IPS DF 19.7 (cell line): ENCODE measurements at regions not wholly inside any gene's neighbourhood (a gene's known extent, or its start where the extent isn't known, plus 50 kb on each side); places are given as distances from the start of the nearest gene placed in this dataset.
"Not testable (repeated sequence)": the region's sequence is repeated elsewhere in the genome, so short reads cannot be mapped to it uniquely, and the experiment has no call there.

Experiments used
- DNase-seq: peaks from one replicate; pipeline ENCODE4 v3.0.0-alpha.2; 2013; ENCODE audit warnings: low read depth, low spot score

DNA sequence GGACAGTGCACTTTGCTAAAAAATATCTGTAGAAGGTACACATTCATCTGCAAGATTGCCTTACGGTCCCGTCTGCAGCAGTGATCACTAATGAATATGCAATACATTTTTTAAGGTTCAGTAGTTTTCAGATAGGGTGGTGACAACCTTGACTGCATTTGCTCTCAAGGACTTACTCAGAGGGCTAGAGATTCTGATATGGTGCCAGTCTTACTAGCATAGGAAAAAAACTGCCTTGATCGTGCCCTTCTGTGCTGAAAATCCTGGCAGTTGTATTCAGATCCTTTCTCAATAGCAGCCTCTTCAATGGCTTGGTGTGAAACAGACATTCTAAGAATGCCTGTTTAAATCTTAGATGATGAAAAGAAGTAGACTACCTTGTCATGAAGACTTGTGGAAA lies 411.9 kb upstream of the CCDC54 start:
- DNase-seq: no peak

DNA sequence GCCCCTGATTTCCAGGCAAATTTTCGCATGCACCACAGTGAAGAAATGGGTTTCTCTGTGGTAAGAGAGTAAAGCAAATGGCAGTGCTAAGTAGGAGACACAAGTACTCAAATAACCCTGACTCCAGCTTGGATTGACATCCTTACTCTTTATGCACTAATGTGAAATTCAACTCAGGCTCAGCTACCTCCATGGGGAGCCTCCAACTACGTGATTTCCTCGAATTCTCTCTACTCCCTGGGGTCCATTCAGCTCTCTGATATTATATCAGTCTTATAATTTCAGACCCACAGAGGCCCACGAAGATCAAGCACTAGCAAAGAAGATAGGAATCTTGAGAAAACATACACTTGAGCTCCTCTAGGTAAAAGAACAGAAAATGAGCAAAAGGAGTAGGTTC lies 407.6 kb upstream of the CCDC54 start:
- no peak for DNase-seq

DNA sequence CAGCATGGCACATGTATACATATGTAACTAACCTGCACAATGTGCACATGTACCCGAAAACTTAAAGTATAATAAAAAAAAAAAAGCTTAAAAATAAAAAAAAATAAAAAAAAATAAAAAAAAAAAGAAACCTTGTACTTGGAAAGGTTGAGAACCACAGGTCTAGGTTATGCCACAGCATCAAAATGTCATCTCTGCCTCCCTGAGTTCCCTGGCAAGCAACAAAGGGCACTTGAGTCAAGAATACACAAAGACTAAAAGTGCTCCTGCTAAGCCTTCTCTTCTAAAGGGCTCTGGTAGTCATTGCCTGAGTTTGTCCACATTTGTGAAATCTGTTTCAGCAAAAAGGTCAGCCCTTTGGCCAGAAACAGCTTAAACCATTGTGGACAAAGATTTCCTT lies 395.8 kb upstream of the CCDC54 start:
- DNase-seq: no peak

DNA sequence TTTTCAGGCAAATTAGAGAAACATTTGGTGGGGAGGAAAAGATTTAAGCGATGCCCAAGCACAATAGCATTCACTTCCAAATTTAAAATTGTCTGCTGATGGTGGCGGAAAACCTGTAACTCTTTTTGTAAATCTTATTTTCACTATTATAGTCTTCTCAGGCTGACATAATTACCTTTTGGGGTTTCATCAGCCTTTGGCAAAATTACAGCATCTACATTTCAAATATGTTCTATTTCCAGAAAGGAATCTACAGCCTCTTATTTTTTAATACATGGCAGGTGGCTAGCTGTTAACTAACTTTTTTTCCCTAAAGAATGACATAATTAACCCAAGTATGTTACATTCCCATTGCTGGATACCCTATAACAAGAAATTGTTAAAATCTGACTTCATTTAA lies 391.5 kb upstream of the CCDC54 start:
- no peak for DNase-seq

DNA sequence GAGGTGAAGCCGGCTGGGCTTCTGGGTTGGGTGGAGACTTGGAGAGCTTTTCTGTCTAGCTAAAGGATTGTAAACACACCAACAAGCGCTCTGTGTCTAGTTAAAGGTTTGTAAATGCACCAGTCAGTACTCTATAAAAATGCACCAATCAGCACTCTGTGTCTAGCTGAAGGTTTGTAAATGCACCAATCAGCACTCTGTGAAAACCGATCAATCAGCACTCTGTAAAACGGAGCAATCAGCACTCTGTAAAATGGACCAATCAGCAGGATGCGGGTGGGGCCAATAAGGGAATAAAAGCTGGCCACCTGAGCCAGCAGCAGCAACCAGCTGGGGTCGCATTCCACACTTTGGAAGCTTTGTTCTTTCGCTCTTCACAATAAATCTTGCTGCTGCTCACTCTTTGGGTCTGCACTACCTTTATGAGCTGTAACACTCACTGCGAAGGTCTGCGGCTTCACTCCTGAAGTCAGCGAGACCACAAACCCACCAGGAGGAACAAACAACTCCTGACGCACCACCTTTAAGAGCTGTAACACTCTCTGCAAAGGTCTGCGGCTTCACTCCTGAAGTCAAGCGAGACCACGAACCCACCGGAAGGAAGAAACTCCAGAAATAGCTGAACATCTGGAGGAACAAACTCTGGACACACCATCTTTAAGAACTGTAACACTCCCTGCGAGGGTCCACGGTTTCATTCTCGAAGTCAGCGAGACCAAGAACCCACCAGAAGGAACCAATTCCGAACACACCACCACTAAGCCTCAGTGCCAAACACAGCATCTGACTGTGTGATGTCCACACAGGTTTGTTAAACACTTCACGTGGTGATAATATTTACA lies 378.2 kb upstream of the CCDC54 start:
- DNase-seq: not testable (repeated sequence)

DNA sequence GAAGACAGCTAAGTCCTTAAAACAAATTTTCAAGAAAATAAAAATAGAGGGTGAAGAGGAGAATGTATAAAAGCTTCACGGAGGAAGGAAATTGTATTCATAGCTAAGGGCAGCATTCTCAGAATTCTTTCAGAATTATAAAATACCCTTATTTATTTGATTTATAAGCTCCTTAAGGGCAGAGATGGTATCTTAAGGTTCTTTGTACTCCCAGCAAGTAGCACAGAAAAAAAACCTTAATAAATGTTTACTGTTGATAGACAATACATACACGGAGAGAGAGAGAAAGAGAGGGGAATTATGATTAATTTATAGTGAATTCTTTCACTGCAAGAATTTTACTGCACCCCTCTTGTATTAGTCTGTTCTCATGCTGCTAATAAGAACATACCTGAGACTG lies 375.6 kb upstream of the CCDC54 start:
- DNase-seq: no peak

DNA sequence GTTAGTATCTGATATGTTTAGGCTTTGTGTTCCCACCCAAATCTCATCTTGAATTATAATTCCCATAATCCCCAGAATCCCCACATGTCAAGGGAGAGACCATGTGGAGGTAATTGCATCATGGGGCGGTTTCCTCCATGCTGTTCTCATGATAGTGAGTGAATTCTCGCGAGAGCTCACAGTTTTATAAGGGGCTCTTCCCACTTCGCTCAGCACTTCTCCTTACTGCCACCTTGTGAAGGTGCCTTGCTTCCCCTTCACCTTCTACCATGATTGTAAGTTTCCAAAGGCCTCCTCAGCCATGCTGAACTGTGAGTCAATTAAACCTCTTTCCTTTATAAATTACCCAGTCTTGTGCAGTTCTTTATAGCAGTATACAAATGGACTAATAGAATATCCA lies 371.9 kb upstream of the CCDC54 start:
- peak; percentile 7 for DNase-seq

DNA sequence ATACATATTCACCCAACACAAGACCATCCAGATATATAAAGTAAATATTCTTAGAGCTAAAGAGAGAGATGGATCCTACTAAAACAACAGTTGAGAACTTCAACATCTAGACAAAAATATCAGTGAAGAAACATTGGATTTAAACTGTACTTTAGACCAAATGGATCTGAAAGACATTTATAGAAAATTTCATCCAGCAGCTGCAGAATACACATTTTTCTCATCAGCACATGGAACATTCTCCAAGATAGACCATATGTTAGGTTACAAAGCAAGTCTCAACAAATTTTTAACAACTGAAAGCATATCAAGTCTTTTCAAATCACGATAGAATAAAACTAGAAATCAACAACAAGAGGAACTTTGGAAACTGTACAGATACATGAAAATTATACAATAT lies 369.0 kb upstream of the CCDC54 start:
- DNase-seq: no peak

DNA sequence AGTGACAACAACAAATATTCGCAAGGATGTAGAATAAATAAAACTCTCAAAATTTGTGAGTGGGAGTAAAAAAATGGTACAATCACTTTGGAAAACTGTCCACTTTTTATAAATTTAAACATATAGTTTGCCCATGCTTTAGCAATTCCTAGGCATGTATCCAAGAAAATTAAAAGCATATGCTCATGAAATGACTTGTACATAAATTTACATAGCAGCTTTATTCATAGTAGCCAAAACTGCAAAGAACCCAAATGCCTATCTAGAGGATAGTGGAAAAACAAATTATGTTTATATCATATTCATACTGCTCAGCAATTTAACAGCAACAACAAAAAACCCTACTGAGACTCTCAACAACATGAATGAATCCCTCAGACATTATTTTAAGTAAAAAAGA lies 363.6 kb upstream of the CCDC54 start:
- DNase-seq: no peak

DNA sequence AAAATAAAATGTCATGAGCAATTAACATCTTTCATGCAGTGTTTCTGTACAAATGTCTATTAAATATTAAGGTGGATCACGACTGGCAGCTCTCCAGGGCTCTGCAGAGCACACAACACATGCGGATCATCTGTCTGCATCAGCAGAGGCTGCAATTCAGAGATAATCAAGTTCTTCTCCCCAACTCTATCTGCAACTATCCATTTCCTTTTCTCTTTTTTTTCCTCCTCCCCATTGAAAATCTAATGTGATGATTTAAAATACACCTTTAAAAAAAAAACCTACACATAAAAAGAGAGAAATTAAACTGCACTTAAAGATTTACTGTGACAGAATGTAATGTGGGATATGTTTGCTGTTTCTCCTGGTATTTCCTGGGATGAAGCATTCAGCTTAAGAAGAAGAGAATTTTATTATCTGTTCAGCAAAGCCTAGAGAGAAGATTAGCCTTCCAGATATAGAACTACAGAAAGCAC lies 352.6 kb upstream of the CCDC54 start:
- DNase-seq: no peak

DNA sequence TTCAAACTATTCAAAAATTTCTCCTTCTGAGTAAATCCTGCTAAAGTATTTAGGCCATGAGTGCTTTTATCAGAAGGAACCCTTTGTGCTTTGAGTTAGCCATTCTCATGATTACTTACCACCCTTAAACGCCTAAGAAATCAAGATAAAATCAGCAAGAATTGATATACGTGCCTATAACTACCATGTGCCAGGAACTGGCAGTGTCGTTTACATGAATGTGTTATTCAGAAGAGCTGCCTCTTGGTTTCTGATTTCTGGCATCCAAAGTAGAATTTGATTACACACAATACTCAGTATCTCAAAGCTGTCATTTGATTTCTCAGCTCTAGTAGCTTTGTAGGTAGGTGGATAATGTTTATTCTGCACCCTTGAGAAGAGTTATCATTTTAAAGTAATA lies 351.3 kb upstream of the CCDC54 start:
- no peak for DNase-seq

DNA sequence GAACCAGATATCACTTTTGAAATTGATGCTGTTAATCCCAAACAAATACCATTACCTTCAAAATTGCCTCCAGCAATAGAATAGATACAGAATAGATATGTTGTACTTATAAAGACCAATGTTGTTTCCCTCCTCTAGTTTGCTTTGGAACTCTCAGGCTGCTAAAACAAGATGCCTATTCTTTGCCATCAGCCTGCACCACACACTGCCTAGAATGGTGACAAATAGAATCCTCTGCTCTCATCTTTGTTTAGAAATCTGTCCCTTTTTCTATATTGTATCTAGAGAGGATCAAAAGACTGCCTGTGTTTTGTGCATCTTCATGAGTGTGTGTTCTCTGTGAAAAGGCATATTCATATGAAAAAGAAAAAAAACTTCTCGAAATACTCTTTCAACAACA lies 349.2 kb upstream of the CCDC54 start:
- DNase-seq: no peak

DNA sequence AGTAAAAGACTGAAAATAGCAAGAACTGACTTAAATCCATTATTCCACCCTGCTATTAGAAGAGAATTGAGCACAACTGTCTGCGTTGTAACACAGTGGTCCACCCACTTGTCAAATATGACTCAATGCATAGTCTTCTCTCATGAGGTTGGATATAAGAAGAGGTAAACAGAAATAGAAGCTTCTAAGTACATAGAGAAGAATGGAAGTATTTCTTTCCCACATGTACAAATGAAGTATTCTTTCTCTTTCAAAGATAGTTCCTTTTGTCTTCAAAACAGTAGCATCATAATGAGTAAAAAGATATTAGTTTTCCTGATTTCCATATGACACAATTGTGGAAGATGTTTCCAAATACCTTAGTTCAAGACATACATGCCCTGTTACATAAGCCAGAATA lies 348.6 kb upstream of the CCDC54 start:
- no peak for DNase-seq

DNA sequence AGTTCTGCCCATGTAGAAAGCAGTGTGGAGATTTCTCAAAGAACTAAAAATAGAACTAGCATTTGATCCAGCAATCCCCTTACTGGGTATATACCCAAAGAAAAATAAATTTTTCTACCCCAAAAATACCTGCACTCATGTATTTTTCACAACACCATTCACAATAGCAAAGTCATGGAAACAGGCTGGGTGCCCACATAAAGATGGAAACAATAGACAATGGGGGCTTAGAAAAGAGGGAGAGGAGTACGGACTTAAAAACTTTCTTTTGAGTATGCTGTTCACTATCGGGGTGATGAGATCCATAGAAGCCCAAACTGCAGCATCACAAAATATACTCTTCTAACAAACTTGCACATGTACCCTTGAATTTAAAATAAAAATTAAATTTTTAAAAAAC lies 345.1 kb upstream of the CCDC54 start:
- DNase-seq: no peak

DNA sequence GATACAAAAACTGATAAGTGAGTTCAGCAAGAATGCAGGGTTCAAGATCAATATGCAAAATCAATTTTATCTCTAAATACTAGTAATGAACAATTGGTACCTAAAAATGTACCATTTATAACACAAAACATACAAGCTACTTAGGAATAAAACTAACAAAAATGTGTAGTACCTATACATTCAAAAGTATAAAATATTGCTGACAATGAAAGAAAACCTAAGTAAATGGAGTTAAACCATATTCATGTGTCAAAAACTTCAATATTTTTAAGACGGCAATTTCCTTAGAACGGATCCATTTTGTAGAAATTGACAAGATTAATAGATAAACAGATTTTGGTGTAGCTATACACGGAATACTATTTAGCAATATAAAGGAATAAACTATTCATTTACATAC lies 343.1 kb upstream of the CCDC54 start:
- DNase-seq: no peak

DNA sequence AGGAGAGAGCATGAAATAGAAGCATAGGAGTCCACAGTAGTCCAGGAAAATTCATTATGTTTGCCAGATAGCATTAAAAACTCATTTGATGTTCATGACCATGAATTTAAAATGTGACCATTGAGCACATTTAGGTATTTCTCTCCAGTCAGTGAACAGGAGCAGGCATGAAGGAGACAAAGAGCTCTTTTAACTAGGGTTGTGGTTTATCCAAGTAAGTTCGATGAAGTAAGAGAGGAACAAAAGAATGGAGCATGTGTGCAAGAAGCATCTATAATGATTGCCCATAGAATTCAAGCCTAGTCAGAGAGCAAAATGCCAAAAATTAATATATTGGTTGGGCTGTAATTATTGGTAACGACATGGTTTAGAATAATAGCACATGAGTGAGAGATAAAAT lies 342.1 kb upstream of the CCDC54 start:
- no peak for DNase-seq

DNA sequence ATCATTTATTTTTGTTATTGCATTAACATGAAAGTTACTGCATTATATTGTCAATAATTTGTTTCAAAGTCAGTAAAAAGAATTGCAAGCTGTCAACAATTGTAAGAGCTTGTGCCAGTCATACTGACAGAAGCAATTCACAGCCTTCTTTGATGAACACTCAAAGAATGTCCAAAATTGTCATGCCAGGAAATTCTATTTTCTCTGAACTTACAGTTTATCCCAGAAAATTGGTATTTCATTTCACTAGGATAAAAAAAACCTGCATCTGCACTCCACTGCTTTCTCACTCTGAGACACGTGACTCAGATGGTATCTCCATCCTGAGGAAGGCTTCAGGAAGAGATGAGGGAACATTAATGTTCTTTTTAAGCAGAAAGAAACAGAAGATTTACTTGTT lies 332.6 kb upstream of the CCDC54 start:
- no peak for DNase-seq

DNA sequence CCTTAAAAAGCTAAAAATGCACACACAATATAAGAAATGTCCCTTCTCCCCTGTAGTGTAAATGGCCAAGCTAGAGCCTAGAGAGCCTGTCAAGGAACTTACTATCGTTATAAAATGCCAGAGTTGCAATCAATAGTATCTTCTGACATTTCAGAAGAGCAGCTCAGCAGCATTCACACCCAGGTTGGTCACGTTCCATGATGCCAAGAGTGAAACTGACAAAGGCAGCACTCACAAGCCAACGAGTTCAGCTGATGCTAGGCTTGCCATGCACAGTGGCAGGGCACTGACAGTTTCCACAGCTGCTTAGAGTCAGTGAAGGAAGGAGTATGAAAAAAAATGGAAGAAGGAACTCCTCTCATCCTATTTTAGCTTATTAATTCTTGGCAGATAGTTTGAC lies 331.4 kb upstream of the CCDC54 start:
- no peak for DNase-seq

DNA sequence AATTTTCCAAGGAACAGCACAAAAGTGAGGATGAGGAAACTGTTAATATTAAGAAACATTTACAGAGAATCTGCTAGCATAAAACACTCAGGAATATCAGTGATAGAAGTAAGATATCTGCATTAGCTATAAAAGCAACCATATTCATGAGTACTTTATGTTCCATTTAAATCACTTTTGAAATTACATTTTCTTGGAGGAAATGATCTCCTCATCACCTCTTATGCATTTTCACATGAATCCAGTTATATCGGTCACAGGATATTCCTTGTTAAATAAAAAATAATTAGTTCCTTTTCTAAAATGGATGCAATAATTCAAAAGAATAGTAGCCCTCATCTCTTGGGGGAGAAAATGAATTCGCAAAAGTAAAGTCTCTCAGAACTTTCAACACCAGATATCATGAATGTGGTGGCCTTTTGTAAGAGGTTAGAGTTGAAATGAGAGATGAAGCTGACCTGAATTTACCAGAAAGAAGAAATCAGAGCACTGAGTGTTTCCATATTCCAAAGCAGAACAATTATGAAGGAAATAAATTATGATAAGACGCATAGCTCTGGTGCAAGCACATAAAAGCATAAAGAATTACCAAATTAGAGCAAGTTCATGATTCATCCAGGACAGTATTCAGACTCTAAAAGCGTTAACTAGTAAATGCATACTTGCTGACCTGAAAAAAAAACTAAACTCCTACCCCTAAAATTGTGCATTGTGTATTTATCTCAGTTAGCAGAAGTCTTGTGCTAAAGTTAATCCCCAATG lies 321.9 kb upstream of the CCDC54 start:
- no peak for DNase-seq

DNA sequence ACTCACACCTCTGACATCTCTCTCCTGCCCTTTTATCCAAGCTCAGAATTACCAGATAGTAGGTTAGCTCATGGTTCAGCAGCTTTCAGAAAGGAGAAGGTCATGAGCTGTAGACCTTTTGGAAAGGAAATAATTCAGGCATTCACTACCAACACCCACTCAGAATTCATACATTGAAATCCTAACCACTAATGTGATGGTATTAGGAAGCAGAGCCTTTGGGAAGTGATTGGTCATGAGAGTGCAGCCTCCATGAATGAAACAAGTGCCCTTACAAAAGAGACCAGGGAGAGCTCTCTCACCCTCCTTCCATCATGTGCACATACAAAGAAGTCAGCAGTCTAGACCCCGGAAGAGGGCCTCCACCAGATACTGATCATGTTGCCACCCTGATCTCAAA lies 315.8 kb upstream of the CCDC54 start:
- no peak for DNase-seq

DNA sequence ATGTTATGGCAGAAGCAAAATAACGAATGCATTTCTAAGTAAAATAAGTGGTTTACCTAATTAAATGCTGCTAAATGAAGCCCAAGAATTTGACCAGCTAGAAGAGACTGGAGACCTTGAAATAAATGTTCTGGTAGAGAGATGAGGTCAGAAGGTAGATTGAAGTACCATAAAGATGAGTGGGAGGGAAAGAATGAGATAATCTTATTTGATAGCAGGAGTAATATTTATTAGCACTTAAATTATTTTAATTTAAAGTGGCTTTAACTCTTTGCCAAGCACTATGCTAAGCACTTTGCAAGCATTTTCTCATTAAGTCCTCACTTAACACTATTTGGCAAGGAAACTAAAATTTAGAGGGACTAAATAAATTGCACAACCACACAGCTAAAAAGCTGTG lies 314.9 kb upstream of the CCDC54 start:
- no peak for DNase-seq

DNA sequence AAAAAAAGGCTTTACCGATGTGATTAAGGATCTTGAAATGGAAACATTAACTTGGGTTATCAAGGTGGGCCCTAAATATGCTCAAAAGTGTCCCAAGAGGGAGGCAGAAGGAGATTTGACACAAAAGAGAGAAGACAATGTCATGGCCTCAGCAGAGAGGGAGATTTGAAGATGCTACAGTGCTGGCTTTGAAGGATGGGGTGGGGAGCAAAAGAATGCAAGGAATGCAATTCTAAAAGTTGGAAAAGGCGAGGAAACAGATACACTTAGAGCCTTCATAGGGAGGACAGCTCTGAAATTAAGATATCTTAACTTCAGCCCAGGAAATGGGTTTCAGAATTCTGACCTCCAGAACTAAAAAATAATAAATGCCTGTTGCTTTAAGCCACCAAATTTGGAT lies 314.5 kb upstream of the CCDC54 start:
- no peak for DNase-seq

DNA sequence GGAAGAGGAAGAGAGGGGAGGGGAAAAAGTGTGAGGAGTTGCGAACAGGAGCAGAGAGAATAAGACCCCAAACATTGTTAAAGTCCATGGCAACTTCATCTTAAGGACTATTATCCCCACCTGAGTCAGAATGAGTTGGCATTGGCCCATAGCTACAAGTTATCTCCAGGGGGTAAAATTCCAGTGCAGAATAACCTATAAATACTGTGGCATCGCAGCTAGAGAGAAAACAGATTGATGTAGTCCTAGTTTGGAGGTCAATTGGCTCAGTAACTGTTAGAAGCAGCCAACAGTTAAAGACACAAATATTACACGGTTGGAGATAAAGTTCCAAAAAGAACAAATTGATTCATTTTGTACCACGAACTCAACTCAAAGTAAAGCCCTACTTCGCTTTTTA lies 313.9 kb upstream of the CCDC54 start:
- DNase-seq: no peak
